ENCODE measurements at regions not wholly inside any gene's neighbourhood (a gene's known extent, or its start where the extent isn't known, plus 50 kb on each side); places are given as distances from the start of the nearest gene placed in this dataset.

DNA sequence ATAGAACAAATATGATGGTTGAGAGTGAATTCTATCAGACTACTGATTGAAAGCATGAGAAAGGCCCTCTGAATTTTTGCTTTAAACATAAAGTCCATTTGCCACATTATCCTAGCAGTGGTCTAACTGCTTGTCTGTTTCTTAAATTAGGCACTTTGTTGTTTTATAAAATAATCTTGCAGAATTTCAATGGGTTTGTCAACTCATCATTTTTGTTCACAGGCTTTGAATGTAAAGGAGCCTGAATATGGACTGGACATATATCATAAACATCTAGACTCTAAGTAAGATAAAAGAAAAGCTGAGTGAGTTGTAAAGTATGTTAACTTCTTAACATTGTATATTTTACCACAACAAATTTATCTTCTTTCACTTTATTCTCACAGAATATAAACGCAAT lies 845.9 kb downstream of the SUCLG1 start:
- no peak overlapping the region for H3K4me3 Mint-ChIP-seq
- no peaks in the 10 kb centered on the region for H3K27me3 Mint-ChIP-seq
- H3K4me1 Mint-ChIP-seq: no peaks in the 10 kb centered on the region
- intact Hi-C loops (cut with micrococcal nuclease): no loop called here
- no peak for DNase-seq
- H3K36me3 Mint-ChIP-seq (ENCODE audit: low read depth): no peaks in the 10 kb centered on the region
- H3K9me3 Mint-ChIP-seq: no peaks in the 10 kb centered on the region
- H3K27ac Mint-ChIP-seq: no peak overlapping the region

DNA sequence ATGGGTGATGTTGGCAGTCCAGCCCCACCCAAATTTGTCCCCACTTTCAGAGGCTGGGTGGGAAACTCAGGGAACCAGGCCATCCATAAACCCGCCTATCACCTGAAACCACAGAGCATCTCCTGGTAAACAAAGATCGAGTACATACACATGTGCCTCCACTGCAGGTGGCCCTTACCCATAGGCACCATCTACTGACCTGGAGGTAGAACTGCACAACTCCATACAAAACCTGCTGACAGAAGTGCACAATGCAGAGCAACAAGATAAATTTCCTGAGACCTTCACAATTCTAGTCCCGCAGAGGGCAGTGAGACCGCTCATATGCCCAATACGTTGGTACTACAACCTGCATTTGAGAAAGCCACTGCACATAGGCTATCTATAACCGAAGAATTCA lies 856.3 kb downstream of the SUCLG1 start:
- no peak for DNase-seq
- no peaks in the 10 kb centered on the region for H3K4me1 Mint-ChIP-seq
- intact Hi-C loops (cut with micrococcal nuclease): no loop called here
- H3K9me3 Mint-ChIP-seq: no peaks in the 10 kb centered on the region
- H3K27ac Mint-ChIP-seq: no peak overlapping the region
- H3K4me3 Mint-ChIP-seq: no peak overlapping the region
- H3K27me3 Mint-ChIP-seq: no peaks in the 10 kb centered on the region
- no peaks in the 10 kb centered on the region for H3K36me3 Mint-ChIP-seq (ENCODE audit: low read depth)

DNA sequence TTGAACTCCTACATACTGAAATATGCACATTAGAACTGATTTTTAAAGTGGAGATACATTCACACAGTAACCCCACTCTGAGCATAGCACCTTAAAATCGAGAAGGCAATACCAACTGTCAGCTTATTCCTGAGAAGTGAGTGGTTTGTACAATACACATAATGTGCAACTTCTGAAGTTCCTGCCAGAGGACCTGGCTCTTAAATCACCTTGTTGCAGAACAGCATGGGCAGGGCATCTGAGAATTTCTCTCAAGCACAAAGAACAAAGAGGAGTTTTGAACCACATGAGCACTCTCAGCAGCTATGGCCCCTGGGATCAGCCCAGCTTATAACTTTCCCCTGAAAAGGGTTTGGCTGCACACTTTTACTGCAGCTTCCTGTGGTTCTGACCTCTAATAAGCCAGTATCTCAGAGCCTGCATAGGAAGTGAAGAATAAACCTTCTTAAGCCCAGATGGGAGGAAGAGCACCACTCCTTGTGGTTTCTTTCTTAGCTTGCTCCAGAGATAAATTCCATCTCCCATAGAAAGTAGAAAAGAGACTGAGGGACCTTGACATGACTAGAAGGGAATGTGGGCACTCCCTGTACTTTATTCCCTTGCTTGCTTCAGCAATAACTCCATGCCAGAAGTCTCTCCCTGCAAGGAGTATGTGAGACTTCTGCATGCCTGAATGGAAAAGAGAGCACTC lies 862.3 kb downstream of the SUCLG1 start:
- H3K36me3 Mint-ChIP-seq (ENCODE audit: low read depth): no peaks in the 10 kb centered on the region
- no peaks in the 10 kb centered on the region for H3K4me1 Mint-ChIP-seq
- H3K9me3 Mint-ChIP-seq: no peaks in the 10 kb centered on the region
- intact Hi-C loops (cut with micrococcal nuclease): no loop called here
- no peak overlapping the region for H3K27ac Mint-ChIP-seq
- H3K27me3 Mint-ChIP-seq: no peaks in the 10 kb centered on the region
- DNase-seq: no peak
- no peak overlapping the region for H3K4me3 Mint-ChIP-seq

DNA sequence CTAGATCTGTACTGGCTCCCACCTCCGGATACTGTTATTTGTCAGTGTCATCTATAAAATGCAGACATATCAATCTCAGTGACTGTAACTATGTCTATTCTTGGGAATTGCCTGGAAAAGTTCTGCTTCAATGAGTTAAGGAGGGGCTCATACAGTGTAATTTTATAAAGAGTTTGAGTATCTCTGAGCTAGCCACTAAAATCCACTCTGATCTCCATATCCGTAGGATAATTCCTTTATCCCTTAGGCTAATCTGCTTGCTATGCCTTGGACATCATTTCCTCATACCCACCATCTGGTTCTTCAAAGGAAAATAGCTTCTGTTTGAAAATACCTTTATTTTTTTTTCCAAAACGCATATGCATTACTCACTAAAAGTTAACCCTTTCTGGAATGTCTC lies 863.2 kb downstream of the SUCLG1 start:
- Mint-ChIP-seq H3K4me3 (no peak overlapping the region), H3K27me3 (no peaks in the 10 kb centered on the region), H3K9me3 (no peaks in the 10 kb centered on the region), H3K36me3 (ENCODE audit: low read depth) (no peaks in the 10 kb centered on the region), H3K4me1 (no peaks in the 10 kb centered on the region), H3K27ac (no peak overlapping the region)
- intact Hi-C loops (cut with micrococcal nuclease): no loop called here
- DNase-seq: no peak

DNA sequence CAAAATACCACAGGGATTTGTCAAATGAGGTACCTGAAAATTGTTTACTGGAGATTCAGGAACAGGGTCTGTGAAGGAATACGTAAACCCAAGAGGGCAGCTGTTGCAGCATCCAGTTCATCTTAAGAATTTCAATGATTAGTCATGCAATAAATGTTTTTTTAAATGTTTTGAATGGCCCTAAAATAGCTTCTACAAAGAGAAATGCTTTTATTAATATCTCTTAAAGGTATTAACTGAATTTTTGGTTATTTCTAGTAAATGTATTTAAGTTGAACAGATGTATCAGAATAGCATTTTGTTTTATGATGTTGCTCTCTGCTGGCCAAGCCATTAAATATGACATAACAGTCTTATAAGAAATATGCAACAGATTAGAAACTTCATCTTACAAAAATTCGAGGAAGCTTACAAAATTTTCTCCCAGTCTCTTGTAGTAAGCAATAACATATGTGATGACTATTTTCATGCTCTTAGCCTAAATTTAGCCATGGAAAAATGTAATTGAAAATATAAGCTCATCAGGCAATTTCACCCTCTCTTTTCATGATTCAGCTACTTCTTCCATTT lies 863.9 kb downstream of the SUCLG1 start:
- no peaks in the 10 kb centered on the region for H3K4me1 Mint-ChIP-seq

DNA sequence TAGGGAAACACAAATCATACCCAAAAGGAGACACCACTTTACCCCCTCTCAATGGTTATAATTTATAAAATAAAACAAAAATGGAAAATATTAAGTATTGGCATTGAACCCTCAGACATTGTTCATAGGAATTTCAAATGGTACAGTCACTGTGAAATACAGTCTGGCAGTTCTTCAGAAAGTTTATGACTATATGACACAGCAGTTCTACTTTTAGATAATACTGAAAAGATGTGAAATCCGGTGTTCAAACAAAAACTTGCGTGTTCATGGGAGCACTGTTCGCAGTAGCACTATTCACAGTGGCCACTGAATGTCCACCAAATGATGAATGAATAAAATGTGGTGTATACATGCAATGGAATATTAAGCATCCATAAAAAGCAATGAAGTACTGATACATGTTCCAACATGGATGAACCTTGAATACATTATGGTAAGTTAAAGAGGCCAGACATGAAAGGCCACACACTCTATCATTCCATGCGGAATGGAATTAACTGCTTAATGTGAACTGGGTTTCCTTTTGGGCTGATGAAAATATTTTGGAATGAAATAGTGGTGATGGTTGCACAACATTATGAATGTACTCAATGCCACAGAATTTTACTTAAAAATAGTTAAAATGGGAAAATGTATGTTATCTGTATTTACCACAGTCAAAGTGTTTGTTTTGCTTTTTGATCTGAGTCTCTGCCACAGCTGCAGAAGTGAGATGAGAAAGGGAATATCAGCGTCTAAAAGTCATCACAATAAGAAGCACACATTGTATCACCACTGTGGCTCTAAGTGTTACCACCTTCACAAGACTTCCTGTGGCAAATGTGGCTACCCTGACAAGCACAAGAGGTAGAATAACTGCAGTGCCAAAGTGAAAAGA lies 864.6 kb downstream of the SUCLG1 start:
- intact Hi-C loops (cut with micrococcal nuclease): no loop called here
- Mint-ChIP-seq H3K4me1 (no peaks in the 10 kb centered on the region), H3K27me3 (no peaks in the 10 kb centered on the region), H3K9me3 (no peaks in the 10 kb centered on the region), H3K36me3 (ENCODE audit: low read depth) (no peaks in the 10 kb centered on the region), H3K4me3 (no peak overlapping the region), H3K27ac (no peak overlapping the region)
- DNase-seq: no peak

More for the DNA sequence above, 863.9 kb downstream of the SUCLG1 start:
- DNase-seq: no peak
- Mint-ChIP-seq H3K36me3 (ENCODE audit: low read depth) (no peaks in the 10 kb centered on the region), H3K27ac (no peak overlapping the region), H3K4me3 (no peak overlapping the region), H3K27me3 (no peaks in the 10 kb centered on the region), H3K9me3 (no peaks in the 10 kb centered on the region)
- intact Hi-C loops (cut with micrococcal nuclease): no loop called here

DNA sequence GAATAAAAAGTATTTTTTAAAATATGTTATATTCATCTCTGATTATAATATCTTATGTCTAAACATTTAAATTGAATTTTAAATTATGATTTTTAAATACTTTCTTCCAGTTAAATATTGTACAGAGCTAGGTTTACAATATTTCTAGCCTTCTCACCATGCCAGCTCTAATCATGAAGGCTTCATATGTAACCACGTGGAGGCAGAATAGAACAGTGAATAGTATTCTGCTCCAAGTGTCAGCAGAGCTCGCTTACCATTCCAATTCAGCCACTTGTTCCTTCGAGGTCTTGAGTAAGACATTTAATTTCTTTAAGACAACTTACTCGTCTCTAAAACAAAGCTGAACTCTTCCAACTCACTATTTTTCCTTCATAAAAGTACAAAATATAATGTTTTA lies 871.8 kb downstream of the SUCLG1 start:
- Mint-ChIP-seq H3K4me1 (no peaks in the 10 kb centered on the region), H3K27me3 (no peaks in the 10 kb centered on the region), H3K36me3 (ENCODE audit: low read depth) (no peaks in the 10 kb centered on the region), H3K27ac (no peak overlapping the region), H3K4me3 (no peak overlapping the region), H3K9me3 (no peaks in the 10 kb centered on the region)
- no peak for DNase-seq
- intact Hi-C loops (cut with micrococcal nuclease): no loop called here

DNA sequence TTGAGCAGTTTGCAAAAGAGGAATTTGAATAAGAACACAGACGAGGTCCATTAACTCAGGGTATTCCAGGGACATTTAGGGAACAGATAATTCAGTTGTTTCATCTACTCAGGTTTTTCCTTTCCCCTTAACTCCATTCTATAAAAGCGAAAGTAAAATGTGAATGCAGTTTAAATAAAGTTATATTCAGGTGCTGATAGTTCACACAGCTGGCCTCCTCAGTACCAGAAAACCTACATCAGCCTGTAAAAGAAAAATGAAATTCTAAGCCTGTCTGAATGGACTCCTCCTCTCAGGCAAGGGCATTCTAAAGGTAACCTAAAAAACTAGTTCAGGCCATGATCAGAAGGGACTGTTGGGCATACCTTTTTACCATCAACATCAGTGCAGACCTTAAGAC lies 873.8 kb downstream of the SUCLG1 start:
- H3K4me1 Mint-ChIP-seq: no peaks in the 10 kb centered on the region
- no peaks in the 10 kb centered on the region for H3K27me3 Mint-ChIP-seq
- intact Hi-C loops (cut with micrococcal nuclease): no loop called here
- no peak for DNase-seq
- H3K36me3 Mint-ChIP-seq (ENCODE audit: low read depth): no peaks in the 10 kb centered on the region
- H3K4me3 Mint-ChIP-seq: no peak overlapping the region
- no peak overlapping the region for H3K27ac Mint-ChIP-seq
- no peaks in the 10 kb centered on the region for H3K9me3 Mint-ChIP-seq

DNA sequence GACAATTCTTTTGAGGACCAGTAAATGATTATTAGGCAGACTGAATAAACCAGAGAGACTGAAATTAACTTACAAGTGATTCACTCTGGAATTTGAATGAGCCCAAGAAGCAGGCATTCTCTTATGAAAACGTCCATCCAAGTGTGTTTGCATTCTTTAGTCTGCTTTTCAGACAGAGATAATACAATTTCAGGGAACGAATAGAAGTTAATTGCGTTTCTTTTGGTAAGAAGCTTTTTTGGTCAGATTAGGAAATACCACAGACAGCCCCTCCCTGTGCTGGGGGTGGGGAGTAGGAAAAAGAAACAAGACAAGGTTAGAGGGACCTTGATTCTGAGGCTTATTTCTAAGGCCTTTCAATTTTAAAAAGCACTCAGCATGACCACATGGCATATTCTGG lies 874.4 kb downstream of the SUCLG1 start:
- Mint-ChIP-seq H3K4me1 (no peaks in the 10 kb centered on the region), H3K36me3 (ENCODE audit: low read depth) (no peaks in the 10 kb centered on the region), H3K4me3 (no peak overlapping the region), H3K27ac (no peak overlapping the region), H3K27me3 (no peaks in the 10 kb centered on the region), H3K9me3 (no peaks in the 10 kb centered on the region)
- intact Hi-C loops (cut with micrococcal nuclease): no loop called here
- no peak for DNase-seq

DNA sequence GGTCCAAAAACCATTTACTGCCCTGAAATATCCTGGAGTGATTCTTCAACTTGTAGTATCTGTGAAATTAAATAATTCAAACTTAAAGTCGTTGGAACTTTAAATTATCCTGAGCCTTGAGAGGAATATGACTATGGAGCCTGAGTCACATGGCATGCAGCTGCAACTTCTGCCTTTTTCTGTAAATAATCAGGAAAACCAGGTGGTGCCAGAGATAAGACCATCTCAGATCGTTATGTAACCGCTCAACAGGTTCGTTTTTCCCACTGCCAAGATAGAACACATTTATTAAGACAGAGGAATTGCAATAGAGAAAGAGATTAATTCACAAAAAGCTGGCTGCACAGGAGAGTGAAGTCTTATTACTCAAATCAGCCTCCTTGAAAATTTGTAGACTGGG lies 876.5 kb downstream of the SUCLG1 start:
- no peak for DNase-seq
- H3K9me3 Mint-ChIP-seq: no peaks in the 10 kb centered on the region
- intact Hi-C loops (cut with micrococcal nuclease): no loop called here
- no peaks in the 10 kb centered on the region for H3K27me3 Mint-ChIP-seq
- H3K36me3 Mint-ChIP-seq (ENCODE audit: low read depth): no peaks in the 10 kb centered on the region
- H3K4me1 Mint-ChIP-seq: no peaks in the 10 kb centered on the region
- H3K4me3 Mint-ChIP-seq: no peak overlapping the region
- no peak overlapping the region for H3K27ac Mint-ChIP-seq

DNA sequence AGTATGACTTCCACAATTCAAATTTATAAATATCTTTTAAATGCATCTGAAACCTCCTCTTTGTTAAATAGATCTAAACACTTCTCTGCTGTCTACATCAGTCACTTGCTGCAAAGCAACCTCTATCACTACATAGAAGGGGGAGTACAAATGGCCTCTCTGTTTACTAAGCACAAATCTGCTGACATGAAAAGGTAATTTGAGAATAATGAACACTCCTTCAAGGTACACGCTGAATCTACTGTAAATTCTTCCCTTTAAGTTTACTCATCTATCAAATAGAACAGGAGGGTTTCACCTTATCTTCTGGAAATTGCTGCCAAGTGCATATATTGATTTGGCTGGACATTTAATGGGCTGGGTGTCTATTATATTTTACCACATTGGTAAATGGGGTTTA lies 879.6 kb downstream of the SUCLG1 start:
- Mint-ChIP-seq H3K36me3 (ENCODE audit: low read depth) (no peaks in the 10 kb centered on the region), H3K4me1 (no peaks in the 10 kb centered on the region), H3K4me3 (no peak overlapping the region), H3K27me3 (no peaks in the 10 kb centered on the region), H3K27ac (no peak overlapping the region), H3K9me3 (no peaks in the 10 kb centered on the region)
- DNase-seq: no peak
- intact Hi-C loops (cut with micrococcal nuclease): no loop called here

DNA sequence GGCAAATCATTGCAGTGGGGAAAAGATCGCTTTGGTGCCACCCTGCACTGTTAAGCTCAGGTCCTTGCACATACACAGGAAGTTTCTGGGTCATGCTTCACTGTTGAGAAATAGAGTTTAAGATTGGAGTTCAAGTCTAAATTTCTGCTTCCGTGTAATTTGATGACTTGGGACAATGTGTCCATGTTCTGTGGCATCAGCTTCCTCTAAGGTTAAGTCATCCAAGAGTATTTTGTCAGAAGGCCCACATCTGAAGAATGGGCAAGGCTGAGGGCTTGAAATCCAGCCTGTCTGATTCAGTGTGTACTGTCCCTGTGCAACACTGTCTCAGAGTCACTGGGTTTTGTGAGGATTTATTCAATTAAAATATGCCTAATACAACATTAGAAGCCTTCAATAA lies 880.7 kb downstream of the SUCLG1 start:
- no peak for DNase-seq
- no peak overlapping the region for H3K4me3 Mint-ChIP-seq
- H3K27me3 Mint-ChIP-seq: no peaks in the 10 kb centered on the region
- H3K27ac Mint-ChIP-seq: no peak overlapping the region
- no peaks in the 10 kb centered on the region for H3K36me3 Mint-ChIP-seq (ENCODE audit: low read depth)
- H3K4me1 Mint-ChIP-seq: no peaks in the 10 kb centered on the region
- H3K9me3 Mint-ChIP-seq: no peaks in the 10 kb centered on the region
- intact Hi-C loops (cut with micrococcal nuclease): no loop called here

DNA sequence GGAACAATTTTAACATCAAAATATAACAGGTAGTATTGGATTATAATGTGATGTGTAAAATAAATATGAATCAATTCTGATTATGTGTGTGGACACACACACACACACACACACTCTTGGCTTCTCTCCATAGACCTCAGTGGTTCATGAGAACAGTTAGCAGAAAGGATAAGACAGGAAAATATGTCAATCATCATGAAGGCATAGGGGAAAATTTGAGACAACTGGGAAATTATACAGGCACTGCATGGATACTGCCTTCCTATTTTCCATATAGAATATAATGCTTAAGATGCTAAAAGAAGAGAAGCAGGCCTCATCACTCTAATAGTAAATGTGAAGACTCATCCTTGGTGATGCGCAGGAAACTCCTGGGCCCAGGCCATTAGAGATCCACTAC lies 884.5 kb downstream of the SUCLG1 start:
- H3K27me3 Mint-ChIP-seq: no peaks in the 10 kb centered on the region
- H3K36me3 Mint-ChIP-seq (ENCODE audit: low read depth): no peaks in the 10 kb centered on the region
- no peak overlapping the region for H3K27ac Mint-ChIP-seq
- no peak for DNase-seq
- H3K4me3 Mint-ChIP-seq: no peak overlapping the region
- H3K9me3 Mint-ChIP-seq: no peaks in the 10 kb centered on the region
- intact Hi-C loops (cut with micrococcal nuclease): no loop called here
- H3K4me1 Mint-ChIP-seq: no peaks in the 10 kb centered on the region

DNA sequence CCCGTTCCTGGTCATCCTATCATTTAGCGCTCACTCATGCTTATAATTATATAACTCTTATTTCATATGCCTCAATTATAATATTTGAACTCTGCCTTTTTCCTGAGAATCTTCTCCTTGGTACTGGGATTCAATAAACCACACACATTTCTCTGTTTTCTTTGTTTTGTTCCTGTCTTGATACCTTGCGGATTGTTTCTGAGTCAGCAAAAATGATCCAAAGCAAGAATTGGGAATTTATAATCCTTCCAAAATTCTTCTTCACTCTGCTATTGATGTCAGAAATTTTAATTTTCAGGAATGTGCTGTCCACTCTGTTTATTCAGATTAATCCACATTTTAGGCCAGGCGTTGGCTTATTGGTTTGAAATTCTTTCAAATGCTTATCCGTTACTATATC lies 886.0 kb downstream of the SUCLG1 start:
- H3K36me3 Mint-ChIP-seq (ENCODE audit: low read depth): no peaks in the 10 kb centered on the region
- DNase-seq: no peak
- intact Hi-C loops (cut with micrococcal nuclease): no loop called here
- H3K27me3 Mint-ChIP-seq: no peaks in the 10 kb centered on the region
- H3K4me1 Mint-ChIP-seq: no peaks in the 10 kb centered on the region
- H3K9me3 Mint-ChIP-seq: peaks cover 4% of the 10 kb centered on the region
- no peak overlapping the region for H3K27ac Mint-ChIP-seq
- no peak overlapping the region for H3K4me3 Mint-ChIP-seq

Measured in activated CD4-positive, alpha-beta T cell treated with anti-CD3 and anti-CD28 coated beads, Interleukin-2, amount 10 ng/mL, durations not matched to agents 24 days and 14 days (primary cell).